ENCODE measurements at regions not wholly inside any gene's neighbourhood (a gene's known extent, or its start where the extent isn't known, plus 50 kb on each side); places are given as distances from the start of the nearest gene placed in this dataset.
"Not testable (repeated sequence)": the region's sequence is repeated elsewhere in the genome, so short reads cannot be mapped to it uniquely, and the experiment has no call there.

GRCh38 chr10:35872671-35873070 lies 230.6 kb upstream of the FZD8 start:
- Histone ChIP-seq H3K27me3 (no peaks in the 10 kb centered on the region), H3K9me3 (no peaks in the 10 kb centered on the region), H3K4me1 (peaks cover 0 to 12% of the 10 kb centered on the region in 2 donors), H3K27ac (no peak overlapping the region), H3K36me3 (no peaks in the 10 kb centered on the region), H3K4me3 (no peak overlapping the region)
- TF ChIP-seq CTCF (IDR thresholded peaks at IDR 0.05) = no peak
- no peak for DNase-seq (ENCODE audit: low spot score)

- Histone ChIP-seq H3K27me3 (no peaks in the 10 kb centered on the region), H3K4me1 (peaks cover 0 to 8% of the 10 kb centered on the region in 2 donors), H3K4me3 (no peak overlapping the region), H3K9me3 (peaks cover 0 to under 1% of the 10 kb centered on the region in 2 donors), H3K36me3 (no peaks in the 10 kb centered on the region), H3K27ac (no peak overlapping the region)
- DNase-seq (ENCODE audit: low spot score) = no peak
- TF ChIP-seq CTCF (IDR thresholded peaks at IDR 0.05) = no peak
Observed at GRCh38 chr10:35870665-35871310, 228.7 kb upstream of the FZD8 start.

GRCh38 chr10:35858676-35859283 lies 216.7 kb upstream of the FZD8 start:
- not testable (repeated sequence) for H3K36me3 ChIP-seq; H3K4me1 ChIP-seq; H3K27me3 ChIP-seq; H3K9me3 ChIP-seq; DNase-seq (ENCODE audit: low spot score); H3K4me3 ChIP-seq; H3K27ac ChIP-seq

GRCh38 chr10:35857860-35858259 lies 215.8 kb upstream of the FZD8 start:
- Histone ChIP-seq H3K27me3 (no peaks in the 10 kb centered on the region), H3K36me3 (no peaks in the 10 kb centered on the region), H3K4me1 (no peaks in the 10 kb centered on the region), H3K4me3 (no peak overlapping the region), H3K27ac (no peak overlapping the region), H3K9me3 (peaks cover 0 to 10% of the 10 kb centered on the region in 2 donors)
- DNase-seq (ENCODE audit: low spot score) = no peak
- TF ChIP-seq CTCF (IDR thresholded peaks at IDR 0.05) = no peak

- no peak for TF ChIP-seq CTCF (IDR thresholded peaks at IDR 0.05)
- peaks cover 0 to 10% of the 10 kb centered on the region in 2 donors for H3K9me3 ChIP-seq
Observed at GRCh38 chr10:35855155-35855947, 213.3 kb upstream of the FZD8 start.

GRCh38 chr10:35854661-35855060 lies 212.6 kb upstream of the FZD8 start:
- DNase-seq (ENCODE audit: low spot score) = no peak
- H3K27me3 ChIP-seq = no peaks in the 10 kb centered on the region
- no peak overlapping the region for H3K27ac ChIP-seq
- peaks cover 0 to 10% of the 10 kb centered on the region in 2 donors for H3K9me3 ChIP-seq
- H3K4me3 ChIP-seq = no peak overlapping the region
- TF ChIP-seq CTCF (IDR thresholded peaks at IDR 0.05) = no peak
- no peaks in the 10 kb centered on the region for H3K36me3 ChIP-seq
- H3K4me1 ChIP-seq = no peaks in the 10 kb centered on the region

More at GRCh38 chr10:35855155-35855947, 213.3 kb upstream of the FZD8 start:
- H3K27me3 ChIP-seq = no peaks in the 10 kb centered on the region
- H3K4me3 ChIP-seq = no peak overlapping the region
- H3K27ac ChIP-seq = no peak overlapping the region
- H3K4me1 ChIP-seq = no peaks in the 10 kb centered on the region
- no peaks in the 10 kb centered on the region for H3K36me3 ChIP-seq
- DNase-seq (ENCODE audit: low spot score) = no peak

Measured in right atrium auricular region (tissue), 2 donors.